GM18505 (cell line): ENCODE measurements at regions not wholly inside any gene's neighbourhood (a gene's known extent, or its start where the extent isn't known, plus 50 kb on each side); places are given as distances from the start of the nearest gene placed in this dataset.

ENCODE experiments used
- ATAC-seq: cut with Tn5 transposase; IDR thresholded peaks from one replicate; pipeline ENCODE4 v1.9.1; 2021; ENCODE audit not compliant: unreplicated experiment
- POLR2A ChIP-seq: IDR thresholded peaks from 4 replicates; pipeline ENCODE4 v1.6.1; 2011; ENCODE audit warnings: borderline replicate concordance; ENCODE audit not compliant: insufficient read depth, insufficient read length; ENCODE audit errors: extremely low read depth

- no peak for TF ChIP-seq POLR2A
- no peak for ATAC-seq
Observed at GRCh38 chr2:204205082-204205481, 268.5 kb downstream of the ICOS start.

GRCh38 chr2:204205538-204205937 lies 269.0 kb downstream of the ICOS start:
- ATAC-seq: no peak
- TF ChIP-seq POLR2A: no peak

- ATAC-seq: no peak
- TF ChIP-seq POLR2A: no peak
Observed at GRCh38 chr2:204207866-204208265, 271.3 kb downstream of the ICOS start.

GRCh38 chr2:204213588-204213987 lies 277.0 kb downstream of the ICOS start:
- no peak for ATAC-seq
- no peak for TF ChIP-seq POLR2A

- no peak for ATAC-seq
- TF ChIP-seq POLR2A: no peak
Observed at GRCh38 chr2:204218040-204218439, 281.5 kb downstream of the ICOS start.

- no peak for TF ChIP-seq POLR2A
- no peak for ATAC-seq
Observed at GRCh38 chr2:204219196-204219595, 282.6 kb downstream of the ICOS start.

- ATAC-seq: no peak
- TF ChIP-seq POLR2A: no peak
Observed at GRCh38 chr2:204220896-204221295, 284.3 kb downstream of the ICOS start.

- no peak for ATAC-seq
- TF ChIP-seq POLR2A: no peak
Observed at GRCh38 chr2:204223046-204223445, 286.5 kb downstream of the ICOS start.

- no peak for ATAC-seq
- no peak for TF ChIP-seq POLR2A
Observed at GRCh38 chr2:204223544-204223943, 287.0 kb downstream of the ICOS start.

GRCh38 chr2:204225671-204226073 lies 289.1 kb downstream of the ICOS start:
- ATAC-seq: no peak
- no peak for TF ChIP-seq POLR2A

- no peak for ATAC-seq
- TF ChIP-seq POLR2A: no peak
Observed at GRCh38 chr2:204226305-204226880, 289.8 kb downstream of the ICOS start.

- no peak for TF ChIP-seq POLR2A
Observed at GRCh38 chr2:204228169-204228886, 291.8 kb downstream of the ICOS start.

GRCh38 chr2:204234248-204234647 lies 297.7 kb downstream of the ICOS start:
- TF ChIP-seq POLR2A: no peak
- ATAC-seq: no peak

More at GRCh38 chr2:204228169-204228886, 291.8 kb downstream of the ICOS start:
- ATAC-seq: no peak

GRCh38 chr2:204234879-204235278 lies 298.3 kb downstream of the ICOS start:
- no peak for TF ChIP-seq POLR2A
- no peak for ATAC-seq
